ENCODE measurements at regions not wholly inside any gene's neighbourhood (a gene's known extent, or its start where the extent isn't known, plus 50 kb on each side); places are given as distances from the start of the nearest gene placed in this dataset.

DNA sequence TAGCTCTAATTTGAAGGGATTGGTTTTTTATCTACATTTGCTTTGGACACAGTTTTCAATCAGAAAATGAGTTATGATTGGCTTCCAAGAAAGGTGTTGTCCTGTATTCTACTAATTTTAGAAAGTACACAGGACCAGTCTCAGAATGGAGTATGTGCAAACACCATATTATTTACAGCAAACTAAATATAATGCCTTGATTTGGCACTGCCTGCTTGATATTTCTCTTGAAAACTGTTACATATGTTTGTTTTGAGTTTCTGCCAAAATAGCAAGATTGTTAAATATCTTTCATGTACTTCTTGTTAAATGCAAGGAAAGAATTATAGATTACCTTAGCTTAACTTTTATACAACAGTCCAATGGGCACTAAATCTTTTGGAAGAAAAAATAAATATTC, 694.9 kb downstream of the KCNJ3 start:
- Histone ChIP-seq H2AFZ (ENCODE audit: low read depth, low read length) (no peak overlapping the region), H3K79me2 (ENCODE audit: control insufficient read depth, insufficient read depth, low read length) (peaks cover 15% of the 10 kb centered on the region; the same call in 2 of the 3 replicates), H3K9me1 (ENCODE audit: control insufficient read depth, insufficient read depth, low read length) (no peaks in the 10 kb centered on the region), H3K9me3 (replicated peaks; ENCODE audit: control insufficient read depth, insufficient read depth, low read depth, low read length) (no peaks in the 10 kb centered on the region), H3K36me3 (ENCODE audit: control insufficient read depth, insufficient read depth, low read length) (no peaks in the 10 kb centered on the region), H3K27ac (ENCODE audit: extremely low read depth, low read depth, low read length) (no peak overlapping the region), H4K20me1 (replicated peaks; ENCODE audit: control insufficient read depth, insufficient read depth, low read length) (no peaks in the 10 kb centered on the region), H3K9ac (ENCODE audit: insufficient read depth in 1 of 2, low read depth in 2 of 2, low read length in 2 of 2) (no peak overlapping the region), H3K4me1 (replicated peaks in 1 of 2; ENCODE audit: control insufficient read depth in 2 of 2, insufficient read depth in 2 of 2, low read length in 2 of 2) (no peaks in the 10 kb centered on the region; a peak in 1 of 5 replicates), H3K27me3 (ENCODE audit: control insufficient read depth in 2 of 2, insufficient read depth in 2 of 2, low read length in 2 of 2) (no peaks in the 10 kb centered on the region), H3K4me3 (no peak overlapping the region), H3K4me2 (ENCODE audit: insufficient read depth, low read length) (no peak overlapping the region)
- no peak for FAIRE-seq
- no peak for ATAC-seq
- intact Hi-C loops (cut with micrococcal nuclease) (no loop called here), in situ Hi-C loops (cut with MboI) (no loop called here)
- ChIA-PET CTCF (ENCODE audit: low intra/inter-chr PET ratio) (no interaction called here), POLR2A (no interaction called here)
- no peak for DNase-seq (ENCODE audit: extremely low read depth in 1 of 4, low spot score in 3 of 4)
- no peak for TF ChIP-seq NBN (IDR thresholded peaks at IDR 0.05; ENCODE audit: low read depth)
- no TSS peak for BruUV-seq (replicated peaks)

DNA sequence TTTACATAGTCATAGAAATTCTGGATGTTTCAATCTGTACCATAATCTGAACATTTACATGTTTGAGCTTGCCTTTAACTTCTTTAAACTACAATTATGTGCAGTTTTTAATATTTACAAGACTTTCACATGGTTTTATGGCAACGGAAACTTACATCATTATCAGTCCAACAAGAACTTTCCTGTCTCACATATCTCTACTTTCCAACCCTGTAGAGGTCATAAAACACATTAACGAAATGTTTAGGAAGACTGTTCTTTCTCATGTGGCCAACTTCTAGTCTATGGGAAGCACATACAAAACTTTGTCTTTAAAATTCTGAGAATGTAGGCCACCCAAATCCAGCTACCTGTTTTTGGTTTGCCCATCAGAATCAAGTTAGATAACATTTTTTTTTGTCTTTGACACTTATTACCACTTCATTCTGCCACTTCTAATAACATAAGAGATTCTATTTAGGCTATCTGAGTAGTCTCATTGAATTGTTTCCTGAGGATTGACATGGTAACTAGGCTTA, 693.2 kb downstream of the KCNJ3 start:
- Histone ChIP-seq H3K4me2 (ENCODE audit: insufficient read depth, low read length) (no peak overlapping the region), H3K27me3 (ENCODE audit: control insufficient read depth in 2 of 2, insufficient read depth in 2 of 2, low read length in 2 of 2) (no peaks in the 10 kb centered on the region), H3K4me1 (replicated peaks in 1 of 2; ENCODE audit: control insufficient read depth in 2 of 2, insufficient read depth in 2 of 2, low read length in 2 of 2) (no peaks in the 10 kb centered on the region; a peak in 1 of 5 replicates), H4K20me1 (replicated peaks; ENCODE audit: control insufficient read depth, insufficient read depth, low read length) (no peaks in the 10 kb centered on the region), H2AFZ (ENCODE audit: low read depth, low read length) (peak overlapping the region; percentile 27; the same call in 1 of the 2 replicates), H3K9ac (ENCODE audit: insufficient read depth in 1 of 2, low read depth in 2 of 2, low read length in 2 of 2) (no peak overlapping the region), H3K27ac (ENCODE audit: extremely low read depth, low read depth, low read length) (peak overlapping the region; percentile 51; the same call in 2 of the 3 replicates), H3K4me3 (no peak overlapping the region), H3K79me2 (ENCODE audit: control insufficient read depth, insufficient read depth, low read length) (peaks cover 12% of the 10 kb centered on the region; the same call in 2 of the 3 replicates), H3K36me3 (ENCODE audit: control insufficient read depth, insufficient read depth, low read length) (no peaks in the 10 kb centered on the region), H3K9me3 (replicated peaks; ENCODE audit: control insufficient read depth, insufficient read depth, low read depth, low read length) (no peaks in the 10 kb centered on the region), H3K9me1 (ENCODE audit: control insufficient read depth, insufficient read depth, low read length) (no peaks in the 10 kb centered on the region)
- DNase-seq (ENCODE audit: extremely low read depth in 1 of 4, low spot score in 3 of 4) = peak in 1 of 4 experiments; percentile 14
- peak; percentile 31; the same call in 1 of the 2 replicates for TF ChIP-seq ARID1B (IDR thresholded peaks at IDR 0.05)
- peak; percentile 33; the same call in 1 of the 2 replicates for TF ChIP-seq EP300 (IDR thresholded peaks at IDR 0.05; ENCODE audit: low read length)
- TF ChIP-seq ESRRB (CRISPR knock-in tag; IDR thresholded peaks at IDR 0.05; ENCODE audit: borderline replicate concordance) = no peak
- TF ChIP-seq ZNF699 (CRISPR knock-in tag; IDR thresholded peaks at IDR 0.05; ENCODE audit: insufficient replicate concordance) = no peak
- TF ChIP-seq, protein P1, sequence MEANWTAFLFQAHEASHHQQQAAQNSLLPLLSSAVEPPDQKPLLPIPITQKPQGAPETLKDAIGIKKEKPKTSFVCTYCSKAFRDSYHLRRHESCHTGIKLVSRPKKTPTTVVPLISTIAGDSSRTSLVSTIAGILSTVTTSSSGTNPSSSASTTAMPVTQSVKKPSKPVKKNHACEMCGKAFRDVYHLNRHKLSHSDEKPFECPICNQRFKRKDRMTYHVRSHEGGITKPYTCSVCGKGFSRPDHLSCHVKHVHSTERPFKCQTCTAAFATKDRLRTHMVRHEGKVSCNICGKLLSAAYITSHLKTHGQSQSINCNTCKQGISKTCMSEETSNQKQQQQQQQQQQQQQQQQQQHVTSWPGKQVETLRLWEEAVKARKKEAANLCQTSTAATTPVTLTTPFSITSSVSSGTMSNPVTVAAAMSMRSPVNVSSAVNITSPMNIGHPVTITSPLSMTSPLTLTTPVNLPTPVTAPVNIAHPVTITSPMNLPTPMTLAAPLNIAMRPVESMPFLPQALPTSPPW (CRISPR knock-in tag; IDR thresholded peaks at IDR 0.05) = no peak
- TF ChIP-seq CBFA2T3 (IDR thresholded peaks at IDR 0.05) = peak; percentile 50; the same call in 1 of the 2 replicates
- TF ChIP-seq NR2C1 (IDR thresholded peaks at IDR 0.05) = no peak
- peak; percentile 13; the same call in 1 of the 2 replicates for TF ChIP-seq NR2C1 (tag; IDR thresholded peaks at IDR 0.05)
- 2% methylated on average over 2 of the region's 2 CpGs for WGBS (ENCODE audit: insufficient coverage, low coverage, missing lambda C conversion rate)
- FAIRE-seq = no peak
- in situ Hi-C loops (cut with MboI) = no loop called here
- ChIA-PET CTCF (ENCODE audit: low intra/inter-chr PET ratio) (no interaction called here), POLR2A (no interaction called here)
- ATAC-seq = peak; percentile 57
- intact Hi-C loops (cut with micrococcal nuclease) = no loop called here
- BruUV-seq (replicated peaks) = no TSS peak

Measured in K562 (cell line).